Kasumi-1 (cell line): ENCODE measurements at regions not wholly inside any gene's neighbourhood (a gene's known extent, or its start where the extent isn't known, plus 50 kb on each side); places are given as distances from the start of the nearest gene placed in this dataset.
"Not testable (repeated sequence)": the region's sequence is repeated elsewhere in the genome, so short reads cannot be mapped to it uniquely, and the experiment has no call there.

Experiments
- DNase-seq, 2 experiments: peaks; one replicate each; lab custom pipeline; 2025; lab: John Stamatoyannopoulos, UW

DNA sequence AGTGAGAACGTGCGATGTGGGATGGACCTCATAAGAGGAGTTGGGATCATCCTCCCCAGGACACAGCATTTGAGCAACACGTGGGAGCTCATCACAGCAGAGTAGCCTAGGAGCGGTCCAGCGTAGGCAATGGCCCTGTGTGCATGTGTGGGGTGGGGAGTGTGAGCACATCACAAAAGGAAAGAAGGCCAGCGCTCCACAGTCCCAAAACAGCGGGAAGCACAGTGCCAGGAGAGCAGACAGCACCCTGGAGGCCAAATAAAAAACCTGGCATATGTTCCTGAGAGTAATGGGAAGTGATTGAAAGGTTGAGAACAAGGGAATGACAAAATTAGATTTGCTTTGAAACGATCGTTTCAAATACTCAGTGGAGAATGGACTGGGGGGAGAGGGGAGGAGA lies 226.0 kb downstream of the C7orf25 start:
- DNase-seq = no peak

DNA sequence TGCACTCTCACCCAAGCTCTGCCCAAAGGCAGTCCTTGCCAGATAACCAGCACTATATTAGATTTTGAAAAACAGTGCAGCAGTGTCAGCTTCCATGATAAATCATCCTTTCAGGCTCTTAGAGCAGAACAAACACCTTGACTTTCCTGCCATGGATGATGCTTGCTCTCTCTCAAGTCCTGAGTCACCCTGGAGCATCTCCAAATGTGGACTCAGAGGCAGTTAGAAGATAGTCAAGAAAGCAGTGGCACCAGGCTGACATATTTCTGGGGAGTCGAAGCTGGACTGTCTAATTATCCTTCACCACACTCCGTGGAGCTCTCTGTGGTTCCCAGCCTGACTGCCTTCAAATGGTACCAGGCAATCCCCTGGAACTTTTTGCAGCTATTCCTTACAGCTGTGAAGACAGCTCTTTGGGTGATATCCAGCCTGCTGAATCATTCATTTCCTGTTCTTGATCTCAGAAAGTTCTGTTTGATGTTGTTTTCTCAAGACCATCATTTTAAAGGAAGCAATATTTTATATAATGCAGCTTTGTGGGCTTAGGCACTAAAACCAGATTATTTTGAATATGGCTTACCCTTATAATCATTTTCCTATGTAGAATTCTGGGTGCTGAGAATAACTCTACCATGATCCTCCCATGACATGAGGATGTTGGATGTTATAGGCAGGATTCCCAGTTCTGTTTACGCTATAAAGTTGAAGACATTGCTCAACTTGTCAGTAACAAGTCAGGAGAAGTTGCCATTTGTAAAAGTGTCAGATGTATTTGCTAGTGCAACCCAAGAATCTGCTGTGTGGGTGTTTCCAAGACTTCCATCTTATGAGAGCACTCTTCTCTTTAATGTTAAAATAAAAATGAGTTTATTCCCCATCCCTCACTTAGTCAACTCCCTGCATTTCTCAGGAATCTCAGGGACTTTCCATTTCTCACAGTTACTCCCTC lies 233.8 kb downstream of the C7orf25 start:
- DNase-seq = no peak

- DNase-seq = no peak
Observed at GRCh38 chr7:42674541-42674940, 237.3 kb downstream of the C7orf25 start.

DNA sequence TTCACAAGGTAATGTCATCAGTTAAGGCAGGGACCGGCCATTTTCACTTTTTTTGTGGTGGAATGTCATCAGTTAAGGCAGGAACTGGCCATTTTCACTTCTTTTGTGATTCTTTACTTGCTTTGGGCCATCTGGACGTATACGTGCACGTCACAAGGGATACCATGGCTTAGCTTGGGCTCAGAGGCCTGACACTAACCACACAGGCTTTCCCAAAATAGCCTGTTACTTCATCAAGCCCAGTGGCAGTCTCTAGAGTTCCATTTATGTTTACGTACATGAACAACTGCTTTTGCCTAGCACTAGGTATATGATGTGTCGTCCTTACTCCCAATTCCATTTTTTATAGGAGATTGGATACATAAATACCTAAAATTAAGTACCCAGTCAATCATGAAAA lies 237.9 kb downstream of the C7orf25 start:
- no peak for DNase-seq

GRCh38 chr7:42672339-42672999 lies 239.4 kb downstream of the C7orf25 start:
- DNase-seq = no peak

GRCh38 chr7:42671627-42672026 lies 240.2 kb downstream of the C7orf25 start:
- DNase-seq = no peak

GRCh38 chr7:42666994-42667393 lies 244.9 kb downstream of the C7orf25 start:
- DNase-seq = no peak

- DNase-seq = no peak
Observed at GRCh38 chr7:42662862-42663261, 249.0 kb downstream of the C7orf25 start.

GRCh38 chr7:42661312-42661711 lies 250.6 kb downstream of the C7orf25 start:
- no peak for DNase-seq

GRCh38 chr7:42650701-42651100 lies 261.2 kb downstream of the C7orf25 start:
- no peak for DNase-seq

GRCh38 chr7:42650171-42650570 lies 261.7 kb downstream of the C7orf25 start:
- DNase-seq = no peak

DNA sequence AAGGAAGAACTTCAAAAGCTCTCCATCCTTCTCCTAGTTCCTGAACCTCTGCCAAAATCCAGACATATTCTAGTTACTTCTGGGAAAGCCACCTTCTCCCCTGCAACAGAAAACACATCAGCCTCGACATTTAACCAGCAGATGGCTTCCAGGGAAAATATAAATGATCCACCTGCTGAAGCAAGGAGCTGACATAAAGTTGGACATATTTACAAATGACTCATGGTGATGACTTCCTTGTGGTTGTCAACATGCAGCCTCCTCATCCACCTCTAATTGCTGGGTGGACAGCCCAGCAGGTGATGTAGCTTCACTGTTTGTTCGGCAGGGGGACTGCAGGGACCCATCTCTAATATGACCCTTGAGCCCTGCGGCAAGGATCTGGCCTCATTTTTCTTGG lies 266.0 kb downstream of the C7orf25 start:
- DNase-seq = no peak

GRCh38 chr7:42642699-42643098 lies 269.2 kb downstream of the C7orf25 start:
- DNase-seq = peak; percentile 9 to 19

- no peak for DNase-seq
Observed at GRCh38 chr7:42639930-42640329, 271.9 kb downstream of the C7orf25 start.

DNA sequence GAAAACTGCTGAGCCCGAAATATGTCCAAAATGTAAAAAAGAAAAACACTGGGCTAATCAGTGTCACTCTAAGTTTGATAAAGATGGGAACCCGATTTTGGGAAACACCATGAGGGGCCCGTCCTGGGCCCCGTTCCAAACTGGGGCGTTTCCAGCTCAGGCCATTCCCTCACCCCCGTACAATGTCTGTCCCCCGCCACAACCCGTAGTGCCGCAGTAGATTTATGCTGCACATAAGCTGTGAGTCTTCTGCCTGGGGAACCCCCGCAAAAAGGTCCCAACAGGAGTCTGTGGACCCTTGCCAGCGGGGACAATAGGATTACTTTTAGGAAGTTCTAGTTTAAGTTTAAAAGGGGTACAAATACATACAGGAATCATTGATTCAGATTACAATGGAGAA lies 275.5 kb downstream of the C7orf25 start:
- not testable (repeated sequence) for DNase-seq

DNA sequence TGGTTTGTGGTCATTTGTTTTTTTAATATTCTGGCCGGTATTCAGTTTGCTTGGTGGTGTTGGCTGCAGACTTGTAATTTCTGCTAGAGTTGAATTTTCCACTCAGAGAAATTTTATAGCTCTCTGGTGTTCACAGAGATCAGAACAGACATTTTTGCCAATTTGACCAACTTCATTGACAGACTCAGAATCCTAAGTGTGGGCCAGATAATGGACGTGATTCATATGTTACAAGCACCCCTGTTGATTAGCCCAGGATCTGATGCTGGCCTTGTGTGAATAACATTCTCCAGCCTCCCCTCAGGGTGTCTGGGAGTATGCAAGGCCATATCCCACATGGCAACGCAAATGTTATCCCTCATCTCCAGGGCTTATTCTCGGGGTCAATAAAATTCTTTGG lies 283.8 kb downstream of the C7orf25 start:
- DNase-seq = no peak

- DNase-seq = no peak
Observed at GRCh38 chr7:42627626-42628025, 284.2 kb downstream of the C7orf25 start.

DNA sequence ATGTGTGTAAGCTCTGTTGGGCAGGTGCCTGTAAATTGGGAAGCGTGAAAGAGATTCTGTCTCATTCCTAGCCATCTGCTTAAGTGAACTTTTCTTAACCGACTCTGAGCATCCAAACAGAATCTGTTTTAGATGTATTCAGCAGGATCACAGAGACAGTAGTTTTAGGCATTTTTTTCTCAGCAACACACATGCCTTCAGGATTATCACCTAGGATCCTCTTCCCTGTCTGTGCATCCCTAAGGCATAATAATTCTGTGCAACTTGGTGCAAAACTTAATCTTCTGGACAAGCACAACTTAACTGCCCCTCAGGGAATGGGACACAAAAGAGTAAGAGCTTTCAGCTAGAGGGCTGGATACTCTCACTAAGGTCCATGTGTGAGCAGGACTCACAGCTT lies 284.8 kb downstream of the C7orf25 start:
- DNase-seq = no peak

DNA sequence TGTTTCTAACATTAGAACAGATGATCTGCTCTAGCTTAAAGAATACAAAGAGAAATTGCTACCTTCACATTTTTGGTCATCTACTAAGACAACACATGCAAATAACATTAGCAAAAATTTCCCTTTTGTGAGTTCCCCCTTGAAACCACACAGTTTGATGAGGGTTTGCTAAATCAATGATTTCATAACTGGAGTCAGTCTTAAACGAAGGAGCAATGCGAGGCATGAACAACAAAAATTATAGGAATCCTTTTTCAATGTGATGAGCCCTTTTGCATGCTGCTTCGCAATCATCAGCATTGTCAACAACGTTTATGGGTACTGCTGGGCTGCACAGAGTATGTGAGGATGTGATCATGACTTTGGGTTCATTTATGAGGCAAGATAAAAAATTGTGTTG lies 286.4 kb downstream of the C7orf25 start:
- DNase-seq = no peak

DNA sequence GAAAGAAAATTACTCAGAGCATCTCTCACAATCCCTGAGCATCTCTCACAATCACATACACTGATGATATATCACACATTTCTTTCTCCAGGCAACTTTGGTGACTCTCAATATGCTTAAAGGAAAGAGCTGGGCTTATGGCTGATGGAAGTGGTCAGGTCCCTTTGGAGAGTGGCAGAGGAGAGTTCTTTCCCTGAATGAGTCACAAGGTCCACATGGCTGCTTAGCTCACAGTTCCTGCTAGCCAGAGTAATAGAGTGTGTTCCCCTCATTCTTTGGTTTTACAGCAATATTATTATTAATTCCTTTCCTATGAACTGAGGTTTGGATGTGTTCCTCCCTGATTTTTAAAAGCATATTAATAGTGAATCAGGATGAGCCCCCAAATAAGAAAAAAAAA lies 287.4 kb downstream of the C7orf25 start:
- no peak for DNase-seq

DNA sequence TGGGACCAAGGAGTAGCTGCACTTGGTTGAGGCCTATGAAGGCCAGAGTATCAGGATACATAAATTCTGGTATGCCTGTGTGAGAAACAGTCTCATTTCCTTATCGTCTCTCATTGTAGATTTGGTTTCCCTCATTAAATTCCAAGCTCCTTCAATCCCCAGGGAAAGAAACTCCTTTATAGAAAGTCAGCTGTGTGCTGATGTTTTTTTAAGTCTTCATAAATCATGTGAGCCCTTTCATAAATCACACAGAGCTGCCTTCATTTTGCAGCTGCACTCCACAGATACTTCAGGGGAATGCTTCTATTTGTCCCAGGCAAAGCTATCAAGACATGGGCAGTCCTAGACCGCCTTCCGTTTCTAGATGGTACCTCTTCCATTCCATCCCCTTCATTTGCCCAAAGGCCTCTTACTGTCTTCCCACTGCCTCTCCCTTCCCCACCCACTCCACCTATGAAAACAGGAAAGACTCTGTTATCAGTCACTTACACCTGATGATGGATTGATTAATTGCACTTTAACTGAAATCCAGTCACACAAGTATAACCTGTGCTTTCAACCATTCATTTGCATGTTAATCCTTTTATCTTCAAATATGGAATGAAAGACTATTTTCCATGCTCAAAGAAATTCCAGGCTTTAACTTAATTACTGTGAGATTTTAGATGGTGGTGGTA lies 290.2 kb downstream of the C7orf25 start:
- no peak for DNase-seq

DNA sequence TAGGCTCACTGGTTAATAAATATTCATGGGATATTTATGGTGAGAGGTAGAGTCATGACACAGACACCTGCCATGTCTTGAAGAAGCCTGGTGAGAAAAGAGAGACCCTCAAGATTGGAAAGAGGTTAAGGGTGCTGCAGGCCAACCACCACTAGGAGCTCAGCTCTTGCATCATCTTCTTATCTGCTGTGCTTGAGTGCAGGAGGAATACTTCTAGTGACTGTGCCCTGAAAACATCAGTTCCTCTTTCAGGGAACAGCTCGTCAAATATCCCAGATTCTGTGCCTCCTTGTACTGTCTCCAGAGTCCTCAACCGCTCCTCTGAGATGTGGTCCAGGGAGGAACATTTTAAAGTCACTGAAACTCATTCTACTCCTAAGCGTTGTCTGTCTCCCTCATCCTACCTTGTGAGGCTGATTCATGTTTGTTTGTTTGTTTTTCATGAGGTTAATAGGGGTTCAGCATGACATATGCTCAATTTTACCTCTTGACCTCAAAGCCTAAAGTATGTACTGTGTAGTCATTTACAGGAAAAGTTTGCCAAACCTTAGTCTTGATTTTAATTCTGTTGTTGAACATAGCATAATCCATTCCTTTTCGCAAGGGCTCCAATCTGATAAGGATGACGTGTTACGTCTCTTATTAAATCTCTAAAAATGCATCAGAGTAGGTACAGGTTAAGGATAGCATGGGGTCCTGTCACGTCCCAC lies 293.1 kb downstream of the C7orf25 start:
- DNase-seq = peak in 1 of 2 experiments; percentile 9
